Hepatic stellate cell (primary cell): ENCODE measurements at regions not wholly inside any gene's neighbourhood (a gene's known extent, or its start where the extent isn't known, plus 50 kb on each side); places are given as distances from the start of the nearest gene placed in this dataset.
"Not testable (repeated sequence)": the region's sequence is repeated elsewhere in the genome, so short reads cannot be mapped to it uniquely, and the experiment has no call there.

Source experiments
- DNase-seq: peaks from one replicate; pipeline ENCODE4 v3.0.0; 2011; ENCODE audit warnings: low spot score

DNA sequence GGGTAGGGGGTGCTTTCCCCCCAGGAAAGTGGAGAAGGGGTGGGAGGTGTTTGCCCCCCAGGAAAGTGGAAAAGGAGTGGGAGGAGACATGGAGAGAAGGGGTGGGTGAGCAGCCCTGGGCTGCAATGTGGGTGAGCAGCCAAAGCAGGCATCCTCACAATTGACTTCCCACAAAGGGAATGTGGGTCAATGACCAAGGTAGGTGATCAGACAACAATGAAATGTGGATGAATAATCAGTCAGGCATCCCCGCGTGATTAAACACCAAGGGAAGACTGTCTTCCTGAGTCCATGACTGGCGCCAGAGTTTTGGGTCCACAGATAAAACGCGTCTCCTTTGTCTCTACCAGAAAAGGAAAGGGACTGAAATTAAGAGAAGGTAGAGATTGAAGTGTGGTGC is 558.8 kb downstream of the ADGRL2 start:
- DNase-seq: not testable (repeated sequence)

DNA sequence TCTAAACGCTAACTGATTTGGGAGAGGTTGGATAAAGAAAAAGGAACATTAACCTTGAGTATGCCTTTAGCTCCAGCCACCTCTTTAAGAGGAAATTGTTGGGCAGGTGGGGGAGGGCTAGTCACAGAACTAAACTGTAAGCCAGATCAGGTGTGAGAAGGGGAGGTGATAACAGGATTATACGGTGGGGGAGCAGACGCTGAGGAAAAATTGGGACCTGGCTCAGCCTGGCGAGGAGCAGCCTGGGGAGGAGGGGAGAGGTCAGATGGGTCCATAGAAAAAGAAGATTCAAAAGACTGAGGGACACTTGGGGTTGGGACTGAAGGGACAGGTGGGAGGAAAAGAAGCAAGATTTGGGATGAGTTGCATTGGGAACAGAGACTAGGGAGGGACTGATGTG is 558.0 kb downstream of the ADGRL2 start:
- DNase-seq: not testable (repeated sequence)

DNA sequence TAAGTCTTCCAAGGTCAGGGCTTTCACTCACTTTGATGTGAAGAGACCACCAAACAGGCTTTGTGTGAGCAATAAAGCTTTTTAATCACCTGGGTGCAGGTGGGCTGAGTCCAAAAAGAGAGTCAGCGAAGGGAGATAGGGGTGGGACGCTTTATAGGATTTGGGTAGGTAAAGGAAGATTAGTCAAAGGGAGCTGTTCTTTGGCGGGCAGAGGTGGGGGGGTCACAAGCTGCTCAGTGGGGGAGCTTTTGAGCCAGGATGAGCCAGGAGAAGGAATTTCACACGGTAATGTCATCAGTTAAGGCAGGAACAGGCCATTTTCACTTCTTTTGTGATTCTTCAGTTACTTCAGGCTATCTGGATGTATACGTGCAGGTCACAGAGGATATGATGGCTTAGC is 553.8 kb downstream of the ADGRL2 start:
- not testable (repeated sequence) for DNase-seq

DNA sequence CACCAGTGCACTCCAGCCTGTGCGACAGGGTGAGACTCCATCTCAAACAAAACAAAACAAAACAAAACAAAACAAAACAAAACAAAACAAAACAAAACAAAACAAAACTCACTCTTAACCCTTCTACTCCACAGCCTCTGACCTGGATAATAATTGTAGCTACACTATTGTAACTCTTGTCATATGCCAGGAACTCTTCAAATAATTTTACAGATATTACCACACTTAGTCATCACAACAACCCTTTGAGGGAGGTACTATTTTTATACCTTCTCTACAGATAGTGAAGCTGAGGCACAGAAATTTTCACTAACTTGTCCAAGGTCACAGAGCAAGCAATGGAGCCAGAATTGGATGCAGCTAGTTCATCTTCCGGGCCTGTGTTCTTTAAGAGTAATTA is 547.8 kb downstream of the ADGRL2 start:
- DNase-seq: no peak

DNA sequence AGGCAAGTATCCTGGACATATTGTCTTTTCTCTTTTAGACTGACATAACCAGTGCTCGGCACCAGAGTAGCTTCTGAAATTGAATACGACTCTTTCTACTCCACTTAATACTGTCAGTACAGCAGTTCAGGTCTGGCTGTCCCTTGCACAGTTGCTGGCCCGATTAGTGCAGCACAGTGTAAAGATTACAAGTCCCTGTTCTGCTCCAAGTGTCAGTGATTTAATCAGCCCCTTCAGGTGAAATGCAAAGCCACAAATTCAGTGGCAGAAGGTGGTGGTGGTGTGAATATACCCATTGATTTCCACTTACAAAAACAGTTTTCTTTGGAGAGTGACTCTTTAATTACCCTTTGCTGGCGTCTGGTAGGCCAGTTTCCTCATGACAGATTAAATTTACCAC is 545.4 kb downstream of the ADGRL2 start:
- DNase-seq: no peak

DNA sequence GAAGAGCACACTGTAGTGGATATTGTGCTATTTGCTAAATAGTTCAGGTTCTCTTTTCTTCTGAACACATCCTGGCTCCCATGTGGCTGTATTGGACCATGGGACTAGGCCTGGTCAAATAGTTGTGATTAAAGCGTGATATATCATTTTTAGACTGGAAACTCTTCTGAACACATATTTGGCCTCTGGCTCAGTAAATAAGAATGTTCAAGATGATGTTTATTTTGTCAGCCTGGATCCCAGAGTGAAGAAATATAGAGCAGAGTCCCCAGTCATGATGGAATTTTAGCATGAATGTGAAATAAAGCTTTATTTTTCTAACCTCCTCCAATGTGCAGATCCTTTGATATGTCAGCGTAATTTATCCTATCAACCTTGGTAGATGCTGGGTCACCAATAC is 542.6 kb downstream of the ADGRL2 start:
- DNase-seq: peak; percentile 15

DNA sequence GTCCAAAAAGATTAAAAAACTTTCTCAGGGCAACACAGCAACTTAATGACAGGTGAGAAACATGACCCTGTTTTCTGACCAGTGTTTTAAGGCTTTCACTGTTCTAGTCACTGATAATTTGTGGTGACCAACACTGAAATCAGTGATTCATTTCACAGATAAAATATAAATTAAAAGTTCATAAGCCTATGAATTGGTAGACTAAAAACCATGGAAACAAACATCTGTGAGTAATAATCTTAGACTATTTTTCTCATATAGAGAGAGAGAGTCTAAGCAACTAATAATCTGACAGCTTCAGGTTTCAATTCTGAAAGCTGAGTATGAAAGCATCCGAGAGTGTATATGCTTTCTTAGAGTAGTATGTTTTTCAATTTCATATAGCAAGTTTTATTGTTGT is 536.9 kb downstream of the ADGRL2 start:
- no peak for DNase-seq

DNA sequence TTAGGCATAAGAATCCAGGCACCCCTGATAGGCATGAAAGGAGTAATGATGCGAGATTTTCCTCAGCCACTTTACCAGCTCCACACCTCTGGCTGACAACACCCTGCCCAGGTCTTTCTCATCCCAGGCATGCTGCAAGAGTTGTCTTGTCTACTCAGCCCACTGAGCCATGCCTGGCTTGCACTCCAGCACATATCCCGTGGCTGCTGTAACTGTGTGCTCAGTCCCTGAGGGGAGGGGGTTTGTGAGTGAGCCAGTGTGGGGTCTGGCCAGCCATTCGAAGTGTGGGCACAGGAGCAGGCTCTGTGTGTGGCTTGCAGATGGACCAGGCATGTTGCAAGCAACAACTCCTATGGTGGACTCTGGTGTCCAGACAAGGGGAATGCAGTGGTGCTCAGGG is 529.6 kb downstream of the ADGRL2 start:
- DNase-seq: no peak

DNA sequence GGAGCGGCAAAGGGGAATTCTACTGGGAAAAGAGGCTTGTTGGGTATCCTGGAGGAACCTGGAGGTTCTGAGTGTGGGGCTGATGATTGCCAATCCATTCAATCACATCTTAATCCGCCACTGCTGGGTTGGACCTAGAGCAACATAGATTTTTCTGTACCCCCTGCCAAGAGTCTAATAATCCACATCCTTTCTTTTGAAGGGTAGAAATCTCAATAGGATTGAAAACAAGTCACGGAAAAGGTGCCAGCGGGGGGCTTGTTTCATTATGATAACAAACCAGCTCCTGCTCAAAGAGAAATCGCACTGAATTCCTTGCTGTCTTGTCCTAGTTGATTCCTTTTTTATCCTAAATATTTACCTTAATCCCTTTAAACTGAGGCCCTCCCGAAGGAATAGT is 528.5 kb downstream of the ADGRL2 start:
- DNase-seq: no peak

DNA sequence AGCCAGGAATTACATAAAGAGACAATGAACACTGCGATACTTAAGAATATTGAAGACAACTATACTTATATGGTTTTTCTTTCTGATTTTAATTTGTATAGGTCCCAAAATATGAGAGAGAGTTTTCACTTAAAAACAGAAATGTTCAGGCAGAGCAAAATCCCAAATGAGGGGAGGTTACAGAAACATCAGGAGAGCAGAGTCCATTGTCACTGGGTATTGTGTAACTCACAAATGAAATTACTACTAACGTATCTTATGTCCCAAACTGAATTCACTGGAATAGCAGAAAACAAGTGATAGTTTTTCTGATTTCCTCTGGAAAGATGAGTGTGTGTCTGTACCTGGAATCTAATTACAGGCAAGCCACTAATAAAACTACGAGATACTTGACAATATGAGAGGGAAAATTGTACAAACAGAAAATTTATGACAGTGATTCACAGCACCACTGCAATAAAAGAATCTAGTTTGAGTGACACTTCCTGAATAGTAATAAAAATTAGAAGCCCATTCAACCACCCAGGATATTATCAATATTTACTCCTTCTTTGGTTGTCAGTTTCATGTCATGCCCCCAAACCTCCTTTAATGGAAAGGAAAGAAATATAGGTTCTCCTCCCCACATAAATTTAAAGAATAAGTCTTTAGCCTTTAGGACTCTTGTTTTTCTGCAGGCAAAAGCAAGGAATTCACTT is 522.6 kb downstream of the ADGRL2 start:
- no peak for DNase-seq

DNA sequence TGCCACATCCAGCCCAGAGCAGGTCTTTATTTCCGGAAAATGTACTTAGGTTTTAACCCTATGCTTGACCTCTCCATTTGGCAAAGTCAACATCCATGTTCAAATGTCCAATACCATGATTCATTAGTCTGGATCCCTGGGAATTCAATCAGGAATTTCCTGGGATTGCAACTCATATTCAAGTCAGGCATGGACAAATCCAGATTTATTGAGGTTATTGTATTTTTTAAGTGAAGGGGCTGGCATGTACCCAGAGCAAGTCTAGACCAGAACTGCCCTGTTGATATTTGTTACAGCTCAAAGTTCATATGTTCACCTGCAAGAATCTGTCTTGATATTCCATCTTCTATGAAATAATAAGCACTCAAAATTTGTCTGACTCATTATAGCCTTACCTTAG is 521.1 kb downstream of the ADGRL2 start:
- peak; percentile 3 for DNase-seq

DNA sequence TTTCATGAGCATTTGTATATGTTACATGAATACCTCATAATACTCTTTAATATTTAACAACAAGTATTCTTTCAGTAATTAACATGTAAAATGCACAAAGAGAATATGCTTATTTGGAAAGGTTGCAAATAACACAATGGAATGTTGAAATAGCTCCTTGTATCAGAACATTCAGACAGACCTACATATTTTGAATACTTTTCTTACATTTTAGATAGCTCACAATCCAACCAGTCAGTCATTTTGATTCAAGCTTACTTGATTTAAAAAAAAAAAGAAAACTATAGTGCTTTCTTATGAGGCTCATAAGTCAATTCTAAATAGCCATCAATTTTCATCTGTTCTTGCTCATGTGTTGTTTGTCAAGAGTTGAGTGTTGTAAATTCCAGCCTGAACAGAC is 518.8 kb downstream of the ADGRL2 start:
- DNase-seq: no peak

DNA sequence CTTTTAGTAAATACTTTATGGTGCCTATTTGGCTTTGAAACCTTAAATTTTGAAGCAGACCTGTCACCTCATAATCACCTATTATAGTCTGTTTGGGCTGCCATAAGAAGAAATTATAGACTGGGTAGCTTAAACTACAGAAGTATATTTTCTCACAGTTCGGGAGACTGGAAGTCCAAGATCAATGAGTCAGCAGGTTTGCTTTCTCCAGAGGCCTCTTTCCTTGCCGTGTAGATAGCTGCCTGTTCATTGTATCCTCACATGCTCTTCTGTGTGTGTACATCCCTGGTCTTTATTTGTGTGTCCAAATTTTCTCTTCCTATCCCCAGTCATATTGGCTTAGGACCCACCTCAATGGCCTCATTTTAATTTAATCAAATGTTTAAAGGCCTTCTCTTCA is 518.2 kb downstream of the ADGRL2 start:
- no peak for DNase-seq

DNA sequence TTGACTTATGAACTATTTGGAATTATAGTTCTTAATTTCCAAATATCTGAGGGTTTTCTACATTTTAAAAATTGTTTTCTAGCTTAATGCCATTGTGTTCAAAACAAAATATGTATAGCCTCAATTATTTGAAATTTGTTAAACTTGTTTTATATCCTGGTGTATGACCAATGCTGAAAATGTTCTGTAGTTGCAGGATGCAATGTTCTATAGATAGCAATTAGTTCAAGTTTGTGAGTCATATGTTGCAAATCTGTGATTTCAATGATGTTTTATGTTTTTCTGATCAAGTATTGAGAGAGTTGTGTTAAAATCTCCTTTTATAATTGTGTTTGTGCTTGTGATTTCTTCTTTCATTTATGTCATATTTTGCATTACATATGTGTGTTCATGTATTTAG is 517.5 kb downstream of the ADGRL2 start:
- DNase-seq: no peak

DNA sequence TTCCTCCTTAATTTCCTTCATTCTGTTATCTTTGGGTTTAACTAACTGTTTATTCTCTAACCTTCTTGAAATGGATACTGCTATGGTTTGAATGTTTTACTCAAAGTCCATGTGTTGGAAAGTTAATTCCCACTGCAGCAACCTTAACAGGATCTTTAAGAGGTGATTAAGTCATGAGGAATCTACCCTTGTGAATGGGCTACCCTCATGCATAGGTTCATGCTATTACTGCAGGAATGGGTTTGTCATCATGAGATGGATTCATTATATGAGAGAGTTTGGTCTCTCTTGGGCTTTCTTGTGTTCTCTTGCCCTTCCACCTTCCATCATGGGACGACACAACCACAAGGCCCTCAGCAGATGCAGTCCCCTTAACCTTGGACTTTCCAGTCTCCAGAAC is 516.9 kb downstream of the ADGRL2 start:
- no peak for DNase-seq

DNA sequence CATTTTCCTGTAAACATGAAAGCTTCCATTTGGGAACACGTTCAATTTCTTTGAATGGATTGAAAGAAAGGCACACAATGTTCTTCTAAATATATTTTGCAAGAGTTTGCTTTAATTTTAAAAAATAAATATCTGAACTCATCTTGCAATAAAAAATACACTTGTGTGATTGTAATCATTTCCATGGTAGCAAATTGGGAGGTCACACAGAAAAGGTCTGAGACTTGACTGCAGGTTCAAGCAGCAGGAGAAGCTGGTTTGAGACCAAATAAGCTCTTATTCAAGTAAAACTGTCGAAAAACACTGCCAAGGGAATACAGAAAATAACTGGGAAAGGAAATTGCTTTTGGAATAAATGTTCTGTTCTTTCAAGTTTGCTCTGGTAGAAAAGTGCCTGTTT is 498.9 kb downstream of the ADGRL2 start:
- no peak for DNase-seq

DNA sequence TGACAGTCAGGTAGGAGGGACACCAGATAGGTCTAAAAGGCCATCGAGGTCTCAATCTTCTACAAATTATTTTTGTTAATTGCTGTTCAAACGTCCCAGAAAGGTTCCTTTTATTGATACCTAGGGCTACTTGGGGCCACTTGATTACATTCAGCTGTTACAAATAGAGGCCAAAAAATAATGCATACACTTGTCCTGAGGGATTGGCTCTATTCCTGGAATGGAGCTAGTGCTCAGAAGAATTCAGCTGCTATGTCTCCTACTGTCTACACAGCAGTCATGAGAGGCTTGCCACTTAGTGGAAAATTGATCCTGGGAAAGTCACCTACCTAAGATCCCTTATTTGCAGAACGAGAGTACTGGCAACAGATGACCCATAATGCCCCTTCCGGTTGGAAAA is 498.3 kb downstream of the ADGRL2 start:
- no peak for DNase-seq

DNA sequence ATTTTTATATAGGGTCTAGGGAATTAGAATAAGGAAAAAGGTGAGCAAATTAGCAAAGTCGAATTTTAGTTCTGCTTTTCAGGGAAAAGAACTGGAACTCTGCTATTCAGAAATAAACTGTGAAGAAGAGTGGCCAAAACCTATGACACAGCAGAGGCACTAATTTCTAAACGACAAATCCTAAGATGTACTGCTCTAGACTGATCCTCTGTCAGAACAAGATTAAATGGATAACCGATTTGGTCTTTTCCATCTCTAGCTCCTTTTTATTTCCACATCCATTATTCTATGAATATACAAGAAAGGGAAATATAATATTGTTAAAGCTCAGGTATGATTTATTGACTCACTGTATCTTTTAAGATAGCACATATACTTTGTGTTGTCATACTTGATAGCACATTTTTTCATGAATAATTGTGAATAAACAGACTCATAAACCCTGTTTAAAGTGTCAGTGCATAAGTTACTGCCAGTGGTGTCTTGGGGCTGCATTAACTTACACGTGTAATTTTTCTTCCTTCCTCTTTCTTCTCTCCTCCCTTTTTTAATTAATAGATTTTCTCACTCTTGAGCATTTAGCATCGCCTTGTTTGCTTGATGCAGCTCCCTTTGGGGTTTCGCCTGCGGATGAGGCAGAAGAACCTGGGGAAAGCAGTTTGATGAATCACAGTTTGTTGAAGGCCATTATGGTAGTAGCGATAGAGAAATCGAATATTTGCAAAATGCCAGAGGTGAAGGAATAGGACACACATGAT is 496.6 kb downstream of the ADGRL2 start:
- no peak for DNase-seq

DNA sequence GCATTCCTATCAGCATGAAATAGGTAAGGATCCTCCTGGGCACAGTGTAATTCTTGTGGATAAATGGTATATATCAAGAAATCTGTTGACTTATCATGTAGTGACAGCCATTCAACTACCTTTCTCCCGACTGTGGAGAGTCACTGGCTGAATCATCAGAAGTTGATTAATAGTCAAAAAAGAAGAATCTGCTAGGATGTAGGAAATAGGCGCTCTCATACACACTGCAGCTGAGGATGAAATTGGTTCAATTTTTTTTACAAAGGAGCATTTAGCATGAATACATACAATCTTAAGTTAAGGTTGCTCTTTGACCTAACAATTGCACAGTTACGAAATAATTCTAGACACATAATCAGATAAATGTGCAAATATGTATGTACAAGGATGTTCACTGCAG is 486.8 kb downstream of the ADGRL2 start:
- DNase-seq: no peak

DNA sequence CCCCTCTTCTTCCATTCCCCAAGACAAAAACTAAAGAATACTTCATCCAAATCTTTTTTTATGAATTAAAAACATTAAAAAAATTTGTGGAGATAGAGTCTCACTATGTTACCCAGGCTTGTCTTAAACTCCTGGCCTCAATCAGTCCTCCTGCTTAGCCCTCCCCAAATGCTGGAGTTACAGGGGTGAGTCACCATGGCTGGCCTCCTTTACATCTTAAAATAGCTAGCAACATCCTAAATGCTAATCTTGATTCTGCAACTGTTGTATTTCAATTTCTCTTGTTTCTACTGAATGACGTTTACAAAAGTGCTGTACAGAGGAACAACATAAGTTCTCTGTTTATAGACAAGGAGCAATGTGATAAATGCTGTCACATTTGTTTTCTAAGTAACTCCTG is 483.5 kb downstream of the ADGRL2 start:
- no peak for DNase-seq

DNA sequence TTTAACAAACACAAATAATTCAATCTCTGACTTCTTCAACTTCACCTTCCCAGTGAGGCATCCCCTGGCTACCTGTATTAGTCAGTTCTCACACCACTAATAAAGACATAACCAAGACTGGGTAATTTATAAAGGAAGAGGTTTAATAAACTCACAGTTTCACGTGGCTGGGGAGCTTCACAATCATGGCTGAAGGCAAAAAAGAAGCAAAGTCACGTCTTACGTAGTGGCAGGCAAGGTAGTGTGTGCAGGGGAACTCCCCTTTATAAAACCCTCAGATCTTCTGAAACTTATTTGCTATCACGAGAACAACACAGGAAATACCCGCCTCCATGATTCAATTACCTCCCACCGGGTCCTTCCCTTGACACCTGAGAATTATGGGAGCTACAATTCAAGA is 478.5 kb downstream of the ADGRL2 start:
- no peak for DNase-seq

DNA sequence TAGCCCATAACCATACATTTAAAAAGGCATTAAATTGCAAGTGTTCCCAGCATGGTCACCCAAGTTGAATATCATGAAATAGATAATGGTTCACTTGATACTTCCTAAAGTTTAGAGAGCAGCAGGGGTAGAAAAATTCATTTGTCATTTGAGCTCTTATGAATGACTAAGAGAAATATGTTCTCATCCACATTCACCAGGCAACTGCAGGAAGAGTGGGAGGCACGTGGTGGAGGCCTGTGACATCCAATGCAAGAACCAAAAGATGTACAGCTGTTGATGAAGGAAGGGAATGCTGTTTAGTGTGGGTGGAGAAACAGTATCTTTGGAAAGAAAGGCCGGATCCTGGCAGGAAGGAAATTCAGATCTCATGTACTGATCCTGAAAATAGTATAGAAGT is 473.1 kb downstream of the ADGRL2 start:
- no peak for DNase-seq

DNA sequence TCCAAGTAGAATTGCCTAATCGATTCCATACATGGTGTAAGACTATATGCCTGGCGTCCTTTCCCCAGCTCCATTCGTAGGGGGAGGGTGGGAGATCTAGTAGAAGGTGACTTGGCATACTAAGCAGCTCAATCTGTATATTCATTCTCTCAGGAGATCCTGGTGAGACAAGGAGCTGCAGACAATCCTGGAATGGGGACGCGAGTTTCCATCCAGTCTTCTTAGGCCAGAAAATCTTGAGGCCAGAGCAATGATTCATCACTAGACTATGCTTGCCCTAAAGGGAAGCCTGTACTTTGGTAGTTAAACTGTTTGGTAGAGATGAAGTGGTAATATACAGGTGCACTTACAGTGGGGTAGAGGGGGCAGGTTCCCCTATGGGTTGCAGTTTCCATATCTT is 468.7 kb downstream of the ADGRL2 start:
- DNase-seq: peak; percentile 7

DNA sequence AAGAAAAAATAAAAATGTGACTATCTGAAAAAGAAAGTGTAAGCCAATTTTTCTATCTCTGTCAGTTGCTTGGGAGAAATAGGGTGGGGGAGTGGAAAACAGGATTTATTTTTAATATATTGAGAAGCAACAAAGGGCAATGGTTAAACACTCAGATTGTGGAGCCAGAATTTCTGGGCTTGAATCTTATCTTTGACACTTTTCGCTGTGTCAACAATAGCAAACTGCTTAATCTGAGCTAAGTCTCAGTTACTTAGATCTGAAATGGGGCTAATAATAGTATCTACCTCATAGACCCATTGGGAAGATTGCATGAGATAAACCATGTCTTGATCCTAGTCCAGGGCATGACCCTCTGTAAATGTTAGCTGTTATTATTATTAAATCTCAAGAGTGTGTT is 468.1 kb downstream of the ADGRL2 start:
- no peak for DNase-seq
